HG03095 (cell line): ENCODE measurements at regions not wholly inside any gene's neighbourhood (a gene's known extent, or its start where the extent isn't known, plus 50 kb on each side); places are given as distances from the start of the nearest gene placed in this dataset.
"Not testable (repeated sequence)": the region's sequence is repeated elsewhere in the genome, so short reads cannot be mapped to it uniquely, and the experiment has no call there.

ENCODE experiments used
- ATAC-seq: cut with Tn5 transposase; IDR thresholded peaks from one replicate; pipeline ENCODE4 v1.9.1; 2021; ENCODE audit warnings: moderate library complexity; ENCODE audit not compliant: unreplicated experiment

DNA sequence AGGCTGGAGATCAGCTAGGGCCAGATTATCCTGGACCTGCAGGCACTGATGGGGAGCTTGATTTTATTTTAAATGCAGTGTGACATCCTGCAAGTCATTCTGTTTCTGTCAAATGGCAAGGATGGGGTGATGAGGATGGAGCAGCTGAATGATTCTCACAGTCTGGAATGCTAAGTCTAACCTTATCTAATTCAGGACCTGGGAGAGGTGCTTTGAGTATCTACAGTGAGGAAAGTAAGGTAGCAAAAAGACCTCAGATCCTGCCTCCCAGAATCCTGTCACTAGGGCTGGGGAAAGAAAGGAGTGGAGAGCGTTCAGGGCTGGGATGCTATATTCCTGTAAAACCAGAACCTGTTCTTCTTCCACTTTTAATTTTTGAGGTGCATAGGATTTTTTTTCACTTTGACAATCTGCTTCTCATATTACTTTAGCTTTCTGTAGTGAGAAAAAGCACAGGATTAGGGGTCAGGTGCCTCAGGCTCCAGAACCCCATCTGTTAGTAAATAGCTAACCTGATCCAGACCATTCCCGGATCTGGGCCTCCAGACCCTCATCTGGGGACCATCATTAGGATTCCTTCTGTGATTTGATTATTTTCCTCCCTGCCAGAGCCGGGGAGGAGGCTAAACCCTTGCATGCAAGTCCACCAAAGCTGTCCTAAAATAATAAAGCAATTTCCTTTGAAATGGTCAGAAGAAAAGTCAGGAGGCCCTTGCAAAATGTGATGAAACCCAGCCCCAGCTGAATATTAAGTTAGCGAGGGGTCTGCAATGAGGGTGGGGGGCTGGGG lies 54.7 kb downstream of the ASCL1 start:
- ATAC-seq, result no peak

DNA sequence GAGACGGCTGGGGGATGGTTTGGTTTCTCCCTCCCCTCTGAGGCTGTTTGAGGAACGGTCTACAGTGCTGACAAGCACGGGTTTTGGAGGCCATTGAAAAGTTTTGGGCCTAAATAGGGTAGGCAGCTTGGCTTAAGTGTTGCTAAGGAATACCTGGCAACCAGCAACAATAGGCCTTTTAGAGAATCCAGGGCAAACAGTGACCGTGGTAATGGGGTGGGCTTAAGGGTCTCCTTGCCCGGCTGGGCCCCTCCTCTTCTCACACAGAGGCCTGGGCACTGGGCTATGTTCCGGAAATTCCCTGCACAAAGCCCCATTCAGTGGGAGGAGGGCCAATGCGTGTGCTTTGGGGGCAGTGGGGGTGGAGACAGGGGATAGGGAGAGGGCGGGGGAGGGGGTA lies 55.4 kb downstream of the ASCL1 start:
- ATAC-seq, result no peak

- ATAC-seq, result no peak
These were observed 56.3 kb downstream of the ASCL1 start for GRCh38 chr12:103013741-103014300.

DNA sequence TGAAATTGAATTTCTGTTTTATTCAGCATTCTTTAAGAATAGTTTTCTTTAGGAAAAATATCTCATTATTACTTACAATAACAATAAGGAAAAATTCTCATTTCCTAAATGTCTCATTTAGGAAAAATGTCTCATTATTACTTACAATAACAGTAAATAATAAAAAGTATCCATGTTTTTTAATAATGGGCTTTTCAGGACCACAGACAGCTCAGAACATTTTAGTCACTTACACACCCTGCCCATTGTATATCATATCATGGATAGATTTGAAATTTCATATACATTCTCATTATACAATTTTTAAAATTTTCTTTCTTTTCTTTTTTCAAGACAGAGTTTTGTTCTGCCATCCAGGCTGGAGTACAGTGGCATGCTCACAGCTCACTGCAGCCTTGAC lies 58.9 kb downstream of the ASCL1 start:
- ATAC-seq, result no peak

GRCh38 chr12:103020839-103021238 lies 63.4 kb downstream of the ASCL1 start:
- ATAC-seq, result no peak

GRCh38 chr12:103021538-103022218 lies 64.2 kb downstream of the ASCL1 start:
- no peak for ATAC-seq

- no peak for ATAC-seq
These were observed 67.2 kb downstream of the ASCL1 start for GRCh38 chr12:103024650-103025049.

DNA sequence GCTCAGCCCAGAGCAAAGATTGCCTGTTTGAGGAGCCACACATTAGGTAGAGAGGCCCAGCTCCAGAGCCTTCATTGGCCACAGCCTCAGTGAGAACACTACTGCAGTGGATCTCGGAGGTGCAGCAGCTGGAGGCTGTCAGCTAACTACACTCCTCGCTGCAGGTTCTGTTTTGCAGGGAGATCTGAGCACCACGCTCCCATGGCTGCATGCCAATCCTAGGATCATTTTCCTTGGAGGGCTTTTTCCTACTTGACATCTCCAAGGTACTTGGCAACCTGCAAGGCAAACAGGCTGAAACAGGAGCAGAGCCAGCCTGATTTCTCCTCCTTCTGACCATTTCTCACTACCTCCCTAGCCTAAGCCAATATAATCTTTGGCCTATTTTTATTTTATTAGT lies 69.2 kb downstream of the ASCL1 start:
- ATAC-seq, result not testable (repeated sequence)

GRCh38 chr12:103028881-103029639 lies 71.6 kb downstream of the ASCL1 start:
- no peak for ATAC-seq

DNA sequence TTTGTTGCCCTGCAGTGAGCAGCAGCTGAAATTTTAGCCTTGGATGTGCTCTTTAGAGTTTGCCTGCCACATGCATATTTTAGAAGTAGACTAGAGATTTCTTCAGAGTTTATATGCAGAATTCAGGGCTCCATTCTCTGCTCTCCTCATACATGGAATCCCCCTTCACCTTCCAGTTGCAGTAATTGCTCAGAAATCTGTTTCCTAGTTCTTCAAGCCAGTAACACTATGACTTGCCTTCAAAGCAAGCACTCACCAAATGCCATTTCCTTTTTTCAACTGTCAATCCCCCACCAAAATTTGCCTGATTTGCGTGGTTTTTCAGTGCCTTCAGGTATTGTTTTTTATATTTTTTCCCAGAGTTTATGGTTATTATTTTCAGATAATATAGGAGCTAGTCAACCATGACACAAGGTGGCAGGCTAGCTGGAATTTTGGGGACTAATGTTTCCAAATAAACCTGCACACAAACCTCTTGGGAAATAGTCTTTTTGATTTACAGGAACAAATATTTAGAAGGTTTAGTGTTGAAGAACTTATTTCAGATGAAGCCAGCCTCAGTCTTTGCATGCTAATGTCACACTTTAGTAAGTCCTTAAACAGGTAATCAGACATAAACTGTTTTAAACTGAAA lies 79.2 kb downstream of the ASCL1 start:
- no peak for ATAC-seq

GRCh38 chr12:103043531-103044486 lies 86.3 kb downstream of the ASCL1 start:
- no peak for ATAC-seq

- no peak for ATAC-seq
These were observed 88.7 kb downstream of the ASCL1 start for GRCh38 chr12:103046154-103046553.

DNA sequence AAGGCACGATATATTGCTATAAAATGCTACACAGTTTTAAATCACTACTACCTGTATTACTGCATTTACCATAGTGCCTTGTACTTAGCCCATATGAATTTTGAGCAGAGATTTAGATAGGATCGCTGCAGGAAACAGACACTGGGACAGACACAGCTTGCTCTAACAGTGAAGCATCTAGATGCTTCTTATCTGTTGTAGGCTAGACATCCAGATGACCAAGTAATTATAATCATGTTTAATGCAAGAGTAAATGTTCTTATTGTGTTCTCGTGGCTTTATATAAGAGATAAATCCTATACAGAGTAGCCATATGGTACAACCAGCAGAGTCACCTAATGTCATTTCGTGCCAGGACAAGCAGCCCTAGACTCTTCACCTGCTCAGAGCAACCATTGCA lies 92.8 kb downstream of the ASCL1 start:
- no peak for ATAC-seq

DNA sequence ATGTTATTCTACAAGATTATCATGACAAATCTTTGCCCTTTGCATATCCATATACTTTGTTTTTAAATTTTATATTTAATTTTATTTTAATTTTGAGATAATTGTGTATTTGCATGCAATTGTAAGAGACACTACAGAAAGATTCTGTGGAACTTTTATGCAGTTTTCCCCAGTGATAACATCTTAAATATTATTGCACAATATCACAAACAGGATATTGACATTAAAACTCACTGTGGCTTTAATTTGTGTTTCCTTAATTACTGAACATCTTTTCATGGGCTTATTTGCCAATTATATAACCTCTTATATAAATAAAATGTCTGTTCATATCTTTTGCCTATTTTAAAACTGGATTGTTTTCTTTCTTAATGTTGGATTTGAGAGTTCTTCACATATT lies 95.6 kb downstream of the ASCL1 start:
- no peak for ATAC-seq

- no peak for ATAC-seq
These were observed 116.2 kb downstream of the ASCL1 start for GRCh38 chr12:103073630-103074029.

DNA sequence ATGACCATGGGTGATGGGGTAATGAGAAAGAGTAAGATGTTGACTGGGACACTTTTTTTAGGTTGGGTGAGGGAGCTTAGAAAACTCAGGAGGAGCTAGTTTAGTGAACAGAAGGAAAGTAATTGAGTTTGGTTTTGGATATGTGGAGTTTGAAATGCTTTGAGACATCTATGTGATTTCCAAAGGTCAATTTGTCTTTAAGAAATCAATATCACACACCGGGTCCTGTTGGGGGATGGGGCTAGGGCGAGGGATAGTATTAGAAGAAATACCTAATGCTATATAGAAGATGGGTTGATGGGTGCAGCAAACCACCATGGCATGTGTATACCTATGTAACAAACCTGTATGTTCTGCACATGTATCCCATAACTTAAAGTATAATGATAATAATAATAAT lies 118.4 kb downstream of the ASCL1 start:
- ATAC-seq, result no peak

DNA sequence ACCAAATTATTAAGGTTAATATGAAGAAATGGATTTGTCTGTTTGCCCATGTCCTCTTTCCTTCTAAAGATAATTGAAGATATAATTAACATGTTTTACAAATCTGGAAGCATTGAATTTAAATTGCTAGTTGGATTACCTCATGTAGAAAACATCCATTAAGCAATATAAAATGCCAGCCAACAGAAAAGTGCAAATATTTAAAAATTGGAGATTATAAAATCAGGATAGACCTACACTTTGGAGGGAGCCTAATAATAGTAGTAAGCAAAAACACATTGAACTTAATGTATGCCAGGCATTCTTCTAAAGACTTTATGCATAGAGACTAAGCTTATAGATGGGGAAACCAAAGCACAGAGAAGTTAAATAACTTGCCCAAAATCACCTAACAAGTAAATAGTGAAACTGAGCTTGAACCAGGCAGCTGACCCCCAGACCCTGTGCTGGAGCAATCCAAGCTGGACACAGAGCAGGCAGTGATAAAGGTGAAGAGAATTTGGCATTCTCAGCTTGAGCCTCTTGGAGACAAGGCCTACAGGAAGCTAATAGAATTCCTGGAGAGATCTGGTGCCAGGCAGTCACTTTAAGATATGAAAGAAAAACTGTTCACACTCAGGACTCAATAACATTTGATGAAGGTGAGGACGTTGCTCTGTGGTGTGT lies 119.8 kb downstream of the ASCL1 start:
- no peak for ATAC-seq

- ATAC-seq, result peak; percentile 85
These were observed 128.1 kb downstream of the ASCL1 start for GRCh38 chr12:103085541-103085940.

GRCh38 chr12:103086471-103086870 lies 129.0 kb downstream of the ASCL1 start:
- ATAC-seq, result no peak
